Caco-2 (cell line): ENCODE measurements at regions not wholly inside any gene's neighbourhood (a gene's known extent, or its start where the extent isn't known, plus 50 kb on each side); places are given as distances from the start of the nearest gene placed in this dataset.

Experiments used
- BruUV-seq: library from RNA; stranded (reverse); fragments of 400-500 nt; replicated peaks from 2 replicates; lab custom pipeline; 2021; lab: Mats Ljungman, UMichigan
- CTCF ChIA-PET: fragments of 300-600 bp; sonication (Branson Sonifier 250); formaldehyde crosslinking; loops from one replicate; lab custom pipeline; 2022; ENCODE audit warnings: antibody characterized with exemption; lab: Charles Lee
- POLR2A ChIA-PET: fragments of 300-600 bp; sonication (Branson Sonifier 250); formaldehyde crosslinking; loops from one replicate; lab custom pipeline; 2022; ENCODE audit warnings: antibody characterized with exemption; lab: Charles Lee
- DNase-seq, 2 experiments: peaks; one replicate each; pipeline versions ENCODE4 v3.0.0 to v3.0.0-alpha.2; 2020 to 2022
- H3K27me3 ChIP-seq: replicated peaks from 2 replicates; pipeline ENCODE4 v1.6.0; 2011; ENCODE audit warnings: low read length; ENCODE audit not compliant: control insufficient read depth, insufficient read depth
- H3K36me3 ChIP-seq: 2 replicates; pipeline ENCODE4 v1.5.1; 2011; ENCODE audit warnings: low read length; ENCODE audit not compliant: control insufficient read depth, insufficient read depth
- H3K4me1 ChIP-seq: fragments of 250-450 bp; sonication (Bioruptor Pico); 2 replicates; pipeline ENCODE4 v1.5.1; 2020; ENCODE audit warnings: mild to moderate bottlenecking
- H3K4me3 ChIP-seq: 2 replicates; pipeline ENCODE4 v1.5.1; 2011; ENCODE audit warnings: low read depth, mild to moderate bottlenecking, control low read depth, low read length
- H3K9me3 ChIP-seq: fragments of 250-450 bp; sonication (Bioruptor Pico); 2 replicates; pipeline ENCODE4 v1.5.1; 2020; ENCODE audit warnings: mild to moderate bottlenecking, moderate library complexity
- H3K27ac Mint-ChIP-seq: one replicate; pipeline ENCODE4 v1.8.0; 2022; ENCODE audit warnings: mixed read lengths; ENCODE audit not compliant: unreplicated experiment
- H3K27me3 Mint-ChIP-seq: one replicate; pipeline ENCODE4 v1.8.0; 2022; ENCODE audit warnings: mixed read lengths; ENCODE audit not compliant: insufficient read depth, unreplicated experiment
- H3K36me3 Mint-ChIP-seq: one replicate; pipeline ENCODE4 v1.8.0; 2022; ENCODE audit warnings: mild to moderate bottlenecking, mixed read lengths; ENCODE audit not compliant: insufficient read depth, unreplicated experiment
- H3K4me1 Mint-ChIP-seq: one replicate; pipeline ENCODE4 v1.8.0; 2022; ENCODE audit warnings: low read depth, mixed read lengths; ENCODE audit not compliant: unreplicated experiment
- H3K4me3 Mint-ChIP-seq: one replicate; pipeline ENCODE4 v1.8.0; 2022; ENCODE audit warnings: mild to moderate bottlenecking, moderate library complexity, mixed read lengths; ENCODE audit not compliant: unreplicated experiment
- H3K9me3 Mint-ChIP-seq: one replicate; pipeline ENCODE4 v1.8.0; 2022; ENCODE audit warnings: mixed read lengths; ENCODE audit not compliant: unreplicated experiment
- intact Hi-C: fragments of 100-400 bp; cut with micrococcal nuclease; formaldehyde crosslinking; loops from one replicate; pipeline ENCODE4 v1.10.0; 2022; ENCODE audit not compliant: unreplicated experiment
- TF ChIP-seq, protein P1 (sequence below), 2 experiments: fragments of 200-600 bp in 1 of 2; IDR thresholded peaks; 1 replicate in 1 of 2; 2 replicates in 1 of 2; pipeline versions ENCODE4 v1.5.1 to v1.8.0; 2011 to 2022; ENCODE audit warnings: antibody characterized with exemption in 1 of 2, control low read depth in 1 of 2, inconsistent platforms in 1 of 2, low read depth in 1 of 2, low read length in 1 of 2, mild to moderate bottlenecking in 1 of 2, moderate library complexity in 1 of 2; ENCODE audit not compliant: insufficient read depth in 1 of 2, severe bottlenecking in 1 of 2, unreplicated experiment in 1 of 2

DNA sequence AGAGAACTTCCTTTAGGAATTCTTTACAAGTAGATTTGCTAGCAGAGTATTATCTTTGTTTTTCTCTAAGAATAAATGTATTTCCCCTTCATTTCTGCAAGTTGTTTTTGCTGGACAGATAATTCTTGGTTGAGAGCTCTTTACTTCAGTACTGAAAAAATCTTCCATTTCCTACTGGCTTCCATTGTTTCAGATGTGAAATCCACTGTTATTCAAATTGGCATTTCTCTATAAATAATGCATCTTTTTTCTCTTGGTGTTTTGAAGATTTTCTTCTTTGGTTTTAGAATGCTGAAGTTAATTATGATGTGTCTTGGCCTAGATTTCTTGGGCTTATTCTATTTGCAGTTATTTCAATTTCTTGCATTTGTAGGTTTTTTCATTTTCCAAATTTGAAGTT is 270.0 kb upstream of the GYPC start:
- TF ChIP-seq, protein P1, sequence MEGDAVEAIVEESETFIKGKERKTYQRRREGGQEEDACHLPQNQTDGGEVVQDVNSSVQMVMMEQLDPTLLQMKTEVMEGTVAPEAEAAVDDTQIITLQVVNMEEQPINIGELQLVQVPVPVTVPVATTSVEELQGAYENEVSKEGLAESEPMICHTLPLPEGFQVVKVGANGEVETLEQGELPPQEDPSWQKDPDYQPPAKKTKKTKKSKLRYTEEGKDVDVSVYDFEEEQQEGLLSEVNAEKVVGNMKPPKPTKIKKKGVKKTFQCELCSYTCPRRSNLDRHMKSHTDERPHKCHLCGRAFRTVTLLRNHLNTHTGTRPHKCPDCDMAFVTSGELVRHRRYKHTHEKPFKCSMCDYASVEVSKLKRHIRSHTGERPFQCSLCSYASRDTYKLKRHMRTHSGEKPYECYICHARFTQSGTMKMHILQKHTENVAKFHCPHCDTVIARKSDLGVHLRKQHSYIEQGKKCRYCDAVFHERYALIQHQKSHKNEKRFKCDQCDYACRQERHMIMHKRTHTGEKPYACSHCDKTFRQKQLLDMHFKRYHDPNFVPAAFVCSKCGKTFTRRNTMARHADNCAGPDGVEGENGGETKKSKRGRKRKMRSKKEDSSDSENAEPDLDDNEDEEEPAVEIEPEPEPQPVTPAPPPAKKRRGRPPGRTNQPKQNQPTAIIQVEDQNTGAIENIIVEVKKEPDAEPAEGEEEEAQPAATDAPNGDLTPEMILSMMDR (IDR thresholded peaks at IDR 0.05; ENCODE audit: insufficient read depth in 1 of 2, low read depth in 1 of 2, low read length in 1 of 2, severe bottlenecking in 1 of 2, unreplicated experiment in 1 of 2), result no peak
- ChIA-PET CTCF (no interaction called here), POLR2A (no interaction called here)
- Histone ChIP-seq H3K4me1 (no peaks in the 10 kb centered on the region), H3K9me3 (0 out of 2 replicates have a peak, but pooled peaks cover 7% of the 10 kb centered on the region), H3K36me3 (no peaks in the 10 kb centered on the region), H3K27me3 (no peaks in the 10 kb centered on the region), H3K4me3 (no peak overlapping the region)
- BruUV-seq, result no TSS peak
- no peak for DNase-seq
- Mint-ChIP-seq H3K27me3 (peaks cover 5% of the 10 kb centered on the region), H3K27ac (no peak overlapping the region), H3K36me3 (no peaks in the 10 kb centered on the region), H3K4me1 (no peaks in the 10 kb centered on the region), H3K4me3 (no peak overlapping the region), H3K9me3 (peaks cover 20% of the 10 kb centered on the region)
- intact Hi-C loops, result no loop called here

DNA sequence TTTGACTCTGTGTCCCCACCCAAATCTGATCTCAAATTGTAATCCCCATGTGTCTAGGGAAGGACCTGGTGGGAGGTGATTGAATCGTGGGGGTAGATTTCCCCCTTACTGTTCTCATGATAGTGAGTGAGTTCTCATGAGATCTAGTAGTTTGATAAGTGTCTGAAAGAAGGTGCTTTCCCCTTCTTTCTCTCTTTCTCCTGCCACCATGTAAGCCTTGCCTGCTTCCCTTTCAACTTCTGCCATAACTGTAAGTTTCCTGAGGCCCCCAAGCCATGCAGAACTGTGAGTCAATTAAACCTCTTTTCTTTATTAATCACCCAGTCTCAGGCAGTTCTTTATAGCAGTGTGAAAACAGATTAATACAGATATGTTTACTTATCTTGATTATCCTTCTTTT is 266.5 kb upstream of the GYPC start:
- H3K27ac Mint-ChIP-seq, result no peak overlapping the region
- Histone ChIP-seq H3K36me3 (no peaks in the 10 kb centered on the region), H3K27me3 (no peaks in the 10 kb centered on the region), H3K4me1 (no peaks in the 10 kb centered on the region), H3K4me3 (no peak overlapping the region), H3K9me3 (0 out of 2 replicates have a peak, but pooled peaks cover 7% of the 10 kb centered on the region)
- CTCF ChIA-PET, result no interaction called here
- DNase-seq, result no peak
- no peak overlapping the region for H3K4me3 Mint-ChIP-seq
- POLR2A ChIA-PET, result no interaction called here
- intact Hi-C loops, result no loop called here
- H3K36me3 Mint-ChIP-seq, result no peaks in the 10 kb centered on the region
- peaks cover 20% of the 10 kb centered on the region for H3K9me3 Mint-ChIP-seq
- no peaks in the 10 kb centered on the region for H3K4me1 Mint-ChIP-seq
- no TSS peak for BruUV-seq
- H3K27me3 Mint-ChIP-seq, result peaks cover 2% of the 10 kb centered on the region
- TF ChIP-seq, protein P1 (IDR thresholded peaks at IDR 0.05; ENCODE audit: insufficient read depth in 1 of 2, low read depth in 1 of 2, low read length in 1 of 2, severe bottlenecking in 1 of 2, unreplicated experiment in 1 of 2), result no peak

DNA sequence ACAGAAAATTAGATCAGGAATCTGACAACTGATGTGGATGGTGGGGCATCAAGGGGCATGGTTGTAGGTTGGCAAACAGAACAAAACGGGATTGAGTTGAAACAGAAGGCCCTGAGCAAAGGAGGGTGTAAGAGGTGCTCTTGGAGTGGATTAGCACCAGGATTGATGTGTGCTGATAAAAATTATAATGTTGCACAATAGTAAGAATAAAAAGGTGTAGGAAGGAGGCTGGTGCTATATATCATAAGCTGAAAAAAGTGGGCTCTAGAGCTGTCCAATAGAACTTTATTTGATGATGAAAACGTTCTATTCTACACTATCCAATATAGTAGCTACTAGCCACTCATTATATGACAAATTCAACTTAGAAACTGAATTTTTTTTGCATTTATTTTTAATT is 263.1 kb upstream of the GYPC start:
- H3K27ac Mint-ChIP-seq, result peak overlapping the region; percentile 9
- no TSS peak for BruUV-seq
- H3K4me1 ChIP-seq, result no peaks in the 10 kb centered on the region
- H3K4me1 Mint-ChIP-seq, result no peaks in the 10 kb centered on the region
- 0 out of 2 replicates have a peak, but pooled peaks cover 4% of the 10 kb centered on the region for H3K9me3 ChIP-seq
- H3K36me3 Mint-ChIP-seq, result no peaks in the 10 kb centered on the region
- CTCF ChIA-PET, result no interaction called here
- intact Hi-C loops, result no loop called here
- peaks cover 7% of the 10 kb centered on the region for H3K27me3 Mint-ChIP-seq
- DNase-seq, result no peak
- TF ChIP-seq, protein P1 (IDR thresholded peaks at IDR 0.05; ENCODE audit: insufficient read depth in 1 of 2, low read depth in 1 of 2, low read length in 1 of 2, severe bottlenecking in 1 of 2, unreplicated experiment in 1 of 2), result no peak
- peaks cover 9% of the 10 kb centered on the region for H3K9me3 Mint-ChIP-seq
- H3K27me3 ChIP-seq, result no peaks in the 10 kb centered on the region
- H3K4me3 ChIP-seq, result no peak overlapping the region
- POLR2A ChIA-PET, result no interaction called here
- no peak overlapping the region for H3K4me3 Mint-ChIP-seq
- H3K36me3 ChIP-seq, result no peaks in the 10 kb centered on the region
